IMR-90 (cell line): ENCODE measurements at regions not wholly inside any gene's neighbourhood (a gene's known extent, or its start where the extent isn't known, plus 50 kb on each side); places are given as distances from the start of the nearest gene placed in this dataset.

Experiments used
- ATAC-seq: fragments of 200-7000 bp; cut with Tn5 transposase; 2 replicates; pipeline ENCODE4 v1.9.1; 2020; ENCODE audit warnings: low read depth, mild to moderate bottlenecking, moderate library complexity
- BruUV-seq: library from RNA; stranded (reverse); fragments of 400-500 nt; replicated peaks from 2 replicates; lab custom pipeline; 2021; lab: Mats Ljungman, UMichigan
- CTCF ChIA-PET: fragments of 300-600 bp; formaldehyde crosslinking; extraction: SDS; loops from one replicate; lab custom pipeline; 2021; ENCODE audit warnings: antibody characterized with exemption; lab: Yijun Ruan, JAX
- POLR2A ChIA-PET: fragments of 300-600 bp; sonication (Branson Sonifier 250); formaldehyde crosslinking; loops from one replicate; lab custom pipeline; 2022; ENCODE audit warnings: antibody characterized with exemption; ENCODE audit not compliant: unreplicated experiment; lab: Charles Lee
- DNase-seq: peaks from one replicate; pipeline ENCODE4 v3.0.0; 2013
- H2AFZ ChIP-seq: replicated peaks from 2 replicates; pipeline ENCODE3; 2013; ENCODE audit warnings: low read length, mild to moderate bottlenecking; ENCODE audit not compliant: poor library complexity
- H2AK5ac ChIP-seq: 2 replicates; pipeline ENCODE4 v1.6.1; 2013; ENCODE audit warnings: low read depth, low read length, inconsistent platforms
- H2AK9ac ChIP-seq: replicated peaks from 2 replicates; pipeline ENCODE3; 2013; ENCODE audit warnings: mild to moderate bottlenecking, low read depth, low read length, moderate library complexity; ENCODE audit not compliant: poor library complexity
- H2BK120ac ChIP-seq: 2 replicates; pipeline ENCODE4 v1.6.1; 2013; ENCODE audit warnings: low read depth, low read length, inconsistent platforms
- H2BK15ac ChIP-seq: 3 replicates; pipeline ENCODE4 v1.6.1; 2013; ENCODE audit warnings: low read depth, low read length, inconsistent platforms
- H2BK20ac ChIP-seq: 2 replicates; pipeline ENCODE4 v1.6.1; 2013; ENCODE audit warnings: low read depth, mild to moderate bottlenecking, inconsistent platforms, low read length, moderate library complexity
- H2BK5ac ChIP-seq: 2 replicates; pipeline ENCODE4 v1.6.1; 2013; ENCODE audit warnings: mild to moderate bottlenecking, low read depth, low read length, inconsistent platforms; ENCODE audit not compliant: poor library complexity, severe bottlenecking
- H3K14ac ChIP-seq: replicated peaks from 2 replicates; pipeline ENCODE4 v1.6.1; 2013; ENCODE audit warnings: low read depth, low read length, inconsistent platforms
- H3K18ac ChIP-seq: 2 replicates; pipeline ENCODE4 v1.6.1; 2013; ENCODE audit warnings: low read depth, low read length, control low read depth
- H3K23ac ChIP-seq: 2 replicates; pipeline ENCODE4 v1.6.1; 2013; ENCODE audit warnings: low read depth, low read length, inconsistent platforms
- H3K27ac ChIP-seq: 2 replicates; pipeline ENCODE4 v1.5.1; 2013; ENCODE audit warnings: mild to moderate bottlenecking, control low read depth, low read length; ENCODE audit not compliant: insufficient read depth
- H3K27me3 ChIP-seq: 2 replicates; pipeline ENCODE4 v1.6.1; 2013; ENCODE audit warnings: low read length; ENCODE audit not compliant: control insufficient read depth, insufficient read depth
- H3K36me3 ChIP-seq: 2 replicates; pipeline ENCODE4 v1.6.1; 2013; ENCODE audit warnings: low read length, mixed read lengths; ENCODE audit not compliant: control insufficient read depth, insufficient read depth
- H3K4ac ChIP-seq: 2 replicates; pipeline ENCODE4 v1.6.1; 2013; ENCODE audit warnings: low read depth, low read length, inconsistent platforms
- H3K4me1 ChIP-seq: 2 replicates; pipeline ENCODE4 v1.6.1; 2013; ENCODE audit warnings: low read length, mixed read lengths; ENCODE audit not compliant: control insufficient read depth, insufficient read depth
- H3K4me2 ChIP-seq: 2 replicates; pipeline ENCODE4 v1.6.1; 2013; ENCODE audit warnings: low read depth, mild to moderate bottlenecking, control low read depth, low read length, moderate library complexity
- H3K4me3 ChIP-seq: 2 replicates; pipeline ENCODE4 v1.5.1; 2013; ENCODE audit warnings: low read depth, mild to moderate bottlenecking, control low read depth, low read length, moderate library complexity; ENCODE audit not compliant: insufficient read depth
- H3K56ac ChIP-seq: 2 replicates; pipeline ENCODE4 v1.6.1; 2013; ENCODE audit warnings: low read length, inconsistent platforms; ENCODE audit not compliant: insufficient read depth; ENCODE audit errors: extremely low read depth
- H3K79me1 ChIP-seq, 2 experiments: 2 replicates each; pipeline ENCODE4 v1.6.1; 2013; ENCODE audit warnings: low read length in 2 of 2, inconsistent platforms in 1 of 2, low read depth in 1 of 2
- H3K9ac ChIP-seq: 2 replicates; pipeline ENCODE4 v1.6.1; 2013; ENCODE audit warnings: low read depth, low read length, control low read depth
- H3K9me1 ChIP-seq: 2 replicates; pipeline ENCODE4 v1.6.1; 2013; ENCODE audit warnings: low read length, inconsistent platforms; ENCODE audit not compliant: insufficient read depth
- H3K9me3 ChIP-seq: 2 replicates; pipeline ENCODE4 v1.6.1; 2013; ENCODE audit warnings: low read length; ENCODE audit not compliant: control insufficient read depth, insufficient read depth
- H4K20me1 ChIP-seq: 2 replicates; pipeline ENCODE4 v1.6.1; 2013; ENCODE audit warnings: low read length, inconsistent platforms; ENCODE audit not compliant: insufficient read depth
- H4K5ac ChIP-seq: 2 replicates; pipeline ENCODE4 v1.6.1; 2013; ENCODE audit warnings: mild to moderate bottlenecking, low read depth, low read length, control low read depth
- H4K8ac ChIP-seq, 2 experiments: 2 replicates each; pipeline ENCODE4 v1.6.1; 2013; ENCODE audit warnings: low read depth in 2 of 2, low read length in 2 of 2, control low read depth in 1 of 2, inconsistent platforms in 1 of 2
- H4K91ac ChIP-seq: 2 replicates; pipeline ENCODE4 v1.6.1; 2013; ENCODE audit warnings: low read depth, low read length, inconsistent platforms; ENCODE audit not compliant: insufficient read depth
- CEBPB ChIP-seq: IDR thresholded peaks from 2 replicates; pipeline ENCODE4 v1.6.1; 2012; ENCODE audit warnings: low read depth, low read length, improper control_type of control experiment
- CHD1 ChIP-seq: IDR thresholded peaks from 2 replicates; pipeline ENCODE4 v1.6.1; 2012; ENCODE audit warnings: low read depth, low read length, improper control_type of control experiment
- FOS ChIP-seq: fragments of 150-350 bp; IDR thresholded peaks from 2 replicates; pipeline ENCODE4 v1.6.1; 2016; ENCODE audit warnings: low read depth, low read length
- MAFK ChIP-seq: IDR thresholded peaks from 2 replicates; pipeline ENCODE4 v1.6.1; 2012; ENCODE audit warnings: low read depth, low read length, improper control_type of control experiment
- POLR2A ChIP-seq: IDR thresholded peaks from 2 replicates; pipeline ENCODE4 v1.6.1; 2012; ENCODE audit warnings: mild to moderate bottlenecking, low read depth, low read length
- RAD21 ChIP-seq: IDR thresholded peaks from 2 replicates; pipeline ENCODE4 v1.6.1; 2012; ENCODE audit warnings: low read length, improper control_type of control experiment
- RFX5 ChIP-seq: IDR thresholded peaks from 2 replicates; pipeline ENCODE4 v1.8.0; 2012; ENCODE audit warnings: low read depth, mild to moderate bottlenecking, low read length, moderate library complexity
- SMC3 ChIP-seq: fragments of 150-350 bp; IDR thresholded peaks from 2 replicates; pipeline ENCODE4 v1.6.1; 2016; ENCODE audit warnings: low read depth, mild to moderate bottlenecking, antibody characterized with exemption, low read length, moderate library complexity
- WGBS, 2 experiments: methylation state at CpG; one replicate each; pipeline versions ENCODE4 v1.1.5 to v1.1.7; 2013; ENCODE audit warnings: missing lambda C conversion rate in 2 of 2; ENCODE audit not compliant: insufficient read length in 1 of 2; ENCODE audit errors: extremely low coverage in 2 of 2; 5-methylcytosine and 5-hydroxymethylcytosine counted together
- dilution Hi-C: fragments of 300-500 bp; cut with HindIII; formaldehyde crosslinking; loops from one replicate; pipeline ENCODE4 v1.14.3; 2018; ENCODE audit warnings: low sequenced_read_pairs; ENCODE audit not compliant: unreplicated experiment
- in situ Hi-C: fragments of 300-500 bp; cut with MboI; formaldehyde crosslinking; loops from 3 replicates; pipeline ENCODE4 v1.14.3; 2019; ENCODE audit warnings: low sequenced_read_pairs, inconsistent platforms, mixed read lengths
- intact Hi-C: fragments of 100-400 bp; cut with micrococcal nuclease; formaldehyde crosslinking; loops from 2 replicates; pipeline ENCODE4 v1.10.0; 2022

GRCh38 chr2:45212953-45213635 lies 203.8 kb upstream of the SIX2 start:
- Histone ChIP-seq H2AK5ac (no peak overlapping the region), H2BK20ac (no peak overlapping the region), H3K9me3 (peaks cover 7% of the 10 kb centered on the region), H2BK5ac (no peak overlapping the region), H3K4me1 (peaks cover 5% of the 10 kb centered on the region; the same call in 1 of the 2 replicates), H4K5ac (no peak overlapping the region), H4K91ac (no peak overlapping the region), H3K4me2 (no peak overlapping the region; the same call in 1 of the 2 replicates), H4K20me1 (no peaks in the 10 kb centered on the region), H3K23ac (no peak overlapping the region), H3K27ac (no peak overlapping the region), H3K36me3 (no peaks in the 10 kb centered on the region), H2AFZ (no peak overlapping the region), H3K9me1 (peaks cover 2% of the 10 kb centered on the region; the same call in 1 of the 2 replicates), H3K4me3 (no peak overlapping the region), H3K79me1 (no peaks in the 10 kb centered on the region), H3K14ac (no peak overlapping the region), H2BK120ac (no peak overlapping the region), H2AK9ac (no peak overlapping the region), H3K4ac (no peak overlapping the region), H3K56ac (no peak overlapping the region), H3K18ac (no peak overlapping the region; the same call in 1 of the 2 replicates), H3K27me3 (peaks cover 20% of the 10 kb centered on the region), H2BK15ac (no peak overlapping the region), H3K9ac (no peak overlapping the region), H4K8ac (no peak overlapping the region)
- POLR2A ChIA-PET, result no interaction called here
- dilution Hi-C loops (no loop called here), in situ Hi-C loops (no loop called here), intact Hi-C loops (no loop called here)
- DNase-seq, result no peak
- TF ChIP-seq FOS, result no peak
- TF ChIP-seq CEBPB, result no peak
- TF ChIP-seq SMC3, result no peak
- TF ChIP-seq RAD21, result no peak
- no peak for TF ChIP-seq MAFK
- TF ChIP-seq POLR2A, result no peak
- TF ChIP-seq RFX5, result no peak
- TF ChIP-seq CHD1, result no peak
- WGBS, 2 experiments, result no CpG with 5 or more reads among the region's 5 CpGs
- BruUV-seq, result no TSS peak
- CTCF ChIA-PET, result interaction anchor here (1.0 kb wide), 1 partner anchor 11 kb away, joined by 3 read pairs; no protein-coding TSS in a partner anchor
- ATAC-seq, result peak; percentile 68
